A549 (cell line): ENCODE measurements at regions not wholly inside any gene's neighbourhood (a gene's known extent, or its start where the extent isn't known, plus 50 kb on each side); places are given as distances from the start of the nearest gene placed in this dataset.

ENCODE experiments used
- ATAC-seq, 2 experiments: fragments of 200-7000 bp in 1 of 2; fragments of >200 bp in 1 of 2; cut with Nextera tagmentation in 1 of 2; cut with Tn5 transposase in 1 of 2; 3 replicates each; pipeline versions ENCODE4 v1.8.0 to v1.9.1; 2018 to 2020; ENCODE audit warnings: mild to moderate bottlenecking in 1 of 2, moderate library complexity in 1 of 2
- CTCF ChIA-PET: fragments of 300-600 bp; sonication (Branson Sonifier 250); formaldehyde crosslinking; extraction: SDS; loops from one replicate; lab custom pipeline; 2021; ENCODE audit warnings: antibody characterized with exemption, inconsistent platforms; lab: Yijun Ruan, JAX
- POLR2A ChIA-PET: fragments of 350-600 bp; formaldehyde crosslinking; extraction: SDS; loops from one replicate; lab custom pipeline; 2021; ENCODE audit warnings: antibody characterized with exemption, inconsistent platforms; lab: Yijun Ruan, JAX
- DNase-seq, 2 experiments: peaks; one replicate each; pipeline versions ENCODE4 v3.0.0 to v3.0.0-alpha.2; 2011 to 2016; ENCODE audit warnings: low read depth in 1 of 2, low spot score in 1 of 2
- FAIRE-seq: peaks from 2 replicates; lab custom pipeline; 2011; peaks lifted over from hg19 to GRCh38; lab: Jason Lieb, UNC
- H3K27ac ChIP-seq, 2 experiments: fragments of >200 bp; sonication (Bioruptor Twin); formaldehyde crosslinking; 3 replicates each; pipeline ENCODE4 v1.5.1; 2016 to 2017
- H3K4me1 ChIP-seq: fragments of >200 bp; sonication (Bioruptor Twin); formaldehyde crosslinking; 3 replicates; pipeline ENCODE4 v1.6.1; 2016
- H3K4me2 ChIP-seq: fragments of >200 bp; sonication (Bioruptor Twin); formaldehyde crosslinking; 3 replicates; pipeline ENCODE4 v1.6.1; 2016
- H3K4me3 ChIP-seq: fragments of >200 bp; sonication (Bioruptor Twin); formaldehyde crosslinking; 3 replicates; pipeline ENCODE4 v1.5.1; 2016
- H3K9me3 ChIP-seq: fragments of >200 bp; sonication (Bioruptor Twin); formaldehyde crosslinking; 3 replicates; pipeline ENCODE4 v1.6.1; 2016
- ATOH8 ChIP-seq: fragments of 250-450 bp; sonication (Bioruptor Pico); IDR thresholded peaks from 2 replicates; pipeline ENCODE4 v1.5.0; 2020; ENCODE audit warnings: low read depth, mild to moderate bottlenecking, moderate library complexity
- BHLHE40 ChIP-seq: IDR thresholded peaks from 2 replicates; pipeline ENCODE4 v1.6.1; 2012; ENCODE audit warnings: low read depth, low read length, inconsistent platforms
- CHD4 ChIP-seq: fragments of 200-600 bp; sonication (generic); IDR thresholded peaks from 2 replicates; pipeline ENCODE4 v1.6.1; 2016; ENCODE audit warnings: antibody characterized with exemption, mild to moderate bottlenecking, borderline replicate concordance
- EHF ChIP-seq: fragments of 250-450 bp; sonication (Bioruptor Pico); IDR thresholded peaks from 2 replicates; pipeline ENCODE4 v1.5.0; 2020; ENCODE audit warnings: mild to moderate bottlenecking
- EHMT2 ChIP-seq: fragments of 200-600 bp; sonication (generic); IDR thresholded peaks from 2 replicates; pipeline ENCODE4 v1.6.1; 2016; ENCODE audit warnings: antibody characterized with exemption, low read depth, mild to moderate bottlenecking, moderate library complexity
- EP300 ChIP-seq, 2 experiments: fragments of >200 bp; sonication (Bioruptor Twin); formaldehyde crosslinking; IDR thresholded peaks; 2 replicates in 1 of 2; 3 replicates in 1 of 2; pipeline ENCODE4 v1.6.1; 2016 to 2017
- ESRRA ChIP-seq: fragments of 150-350 bp; IDR thresholded peaks from 2 replicates; pipeline ENCODE4 v1.6.1; 2014; ENCODE audit warnings: mild to moderate bottlenecking, low read length, borderline replicate concordance
- FOSB ChIP-seq: fragments of 250-450 bp; sonication (Bioruptor Pico); IDR thresholded peaks from 2 replicates; pipeline ENCODE4 v1.5.0; 2020; ENCODE audit warnings: mild to moderate bottlenecking, moderate library complexity
- FOXS1 ChIP-seq: fragments of 250-450 bp; sonication (Bioruptor Pico); IDR thresholded peaks from 2 replicates; pipeline ENCODE4 v1.5.0; 2020; ENCODE audit warnings: mild to moderate bottlenecking, moderate library complexity
- GATA3 ChIP-seq: IDR thresholded peaks from 2 replicates; pipeline ENCODE4 v1.6.1; 2012; ENCODE audit warnings: borderline replicate concordance
- HOXB13 ChIP-seq: fragments of 250-450 bp; sonication (Bioruptor Pico); IDR thresholded peaks from 2 replicates; pipeline ENCODE4 v1.5.0; 2020; ENCODE audit warnings: low read depth, mild to moderate bottlenecking, moderate library complexity
- JUNB ChIP-seq: fragments of >200 bp; sonication (Bioruptor Twin); formaldehyde crosslinking; IDR thresholded peaks from 2 replicates; pipeline ENCODE4 v1.6.1; 2016
- MAZ ChIP-seq: fragments of 150-350 bp; IDR thresholded peaks from 2 replicates; pipeline ENCODE4 v1.6.1; 2014; ENCODE audit warnings: antibody characterized with exemption, low read depth, low read length, borderline replicate concordance
- NFE2L2 ChIP-seq: fragments of 150-350 bp; conservative IDR thresholded peaks from 2 replicates; pipeline ENCODE4 v1.6.1; 2014; ENCODE audit warnings: low read length
- NR3C1 ChIP-seq: fragments of >200 bp; sonication (Bioruptor Twin); formaldehyde crosslinking; IDR thresholded peaks from 3 replicates; pipeline ENCODE4 v1.6.1; 2017
- PHF8 ChIP-seq: fragments of 200-600 bp; sonication (generic); IDR thresholded peaks from 2 replicates; pipeline ENCODE4 v1.6.1; 2016; ENCODE audit warnings: low read depth, mild to moderate bottlenecking, antibody characterized with exemption, moderate library complexity, borderline replicate concordance
- POLR2AphosphoS2 ChIP-seq: conservative IDR thresholded peaks from 2 replicates; pipeline ENCODE4 v1.6.1; 2012; ENCODE audit warnings: low read length, improper control_type of control experiment, inconsistent platforms
- RCOR1 ChIP-seq: fragments of 150-350 bp; IDR thresholded peaks from 2 replicates; pipeline ENCODE4 v1.6.1; 2014; ENCODE audit warnings: antibody characterized with exemption, low read length, low read depth
- SMC3 ChIP-seq: fragments of >200 bp; sonication (Bioruptor Twin); formaldehyde crosslinking; IDR thresholded peaks from 3 replicates; pipeline ENCODE4 v1.6.1; 2018; ENCODE audit warnings: inconsistent platforms
- TFCP2L1 ChIP-seq: fragments of 250-450 bp; sonication (Bioruptor Pico); IDR thresholded peaks from 2 replicates; pipeline ENCODE4 v1.5.0; 2021; ENCODE audit warnings: mild to moderate bottlenecking
- TP53 ChIP-seq: fragments of 250-450 bp; sonication (Bioruptor Pico); IDR thresholded peaks from 2 replicates; pipeline ENCODE4 v1.5.0; 2021; ENCODE audit warnings: mild to moderate bottlenecking, moderate library complexity
- USF2 ChIP-seq: fragments of 450-650 bp; IDR thresholded peaks from 2 replicates; pipeline ENCODE4 v1.6.1; 2014; ENCODE audit warnings: antibody characterized with exemption
- ZNF302 ChIP-seq: fragments of 250-450 bp; sonication (Bioruptor Pico); IDR thresholded peaks from 2 replicates; pipeline ENCODE4 v1.9.0; 2021; ENCODE audit warnings: inconsistent platforms, mild to moderate bottlenecking, moderate library complexity
- WGBS: methylation state at CpG from one replicate; pipeline ENCODE4 v1.1.6; 2017; ENCODE audit errors: missing lambda C conversion rate; 5-methylcytosine and 5-hydroxymethylcytosine counted together
- TF ChIP-seq, protein P1 (sequence below): fragments of 150-350 bp; IDR thresholded peaks from 2 replicates; pipeline ENCODE4 v1.6.1; 2014; ENCODE audit warnings: low read depth, mild to moderate bottlenecking, low read length
- TF ChIP-seq, protein P2 (sequence below): fragments of 250-450 bp; sonication (Bioruptor Pico); IDR thresholded peaks from 2 replicates; pipeline ENCODE4 v1.5.0; 2021; ENCODE audit warnings: mild to moderate bottlenecking, moderate library complexity, borderline replicate concordance
- TF ChIP-seq, protein P3 (sequence below): fragments of >200 bp; sonication (Bioruptor Twin); formaldehyde crosslinking; IDR thresholded peaks from 3 replicates; pipeline ENCODE4 v1.6.1; 2016

GRCh38 chr6:44712353-44713111 is 325.0 kb downstream of the CDC5L start:
- no peaks in the 10 kb centered on the region for H3K9me3 ChIP-seq
- H3K27ac ChIP-seq: no peak overlapping the region
- no peak overlapping the region for H3K4me2 ChIP-seq
- H3K4me1 ChIP-seq: no peaks in the 10 kb centered on the region
- FAIRE-seq: no peak
- ChIA-PET CTCF (no interaction called here), POLR2A (no interaction called here)
- DNase-seq: no peak
- 37% methylated on average over 5 of the region's 6 CpGs for WGBS
- ATAC-seq: no peak
- TF ChIP-seq SMC3 (no peak), EHMT2 (no peak), POLR2AphosphoS2 (no peak), USF2 (no peak), FOXS1 (CRISPR knock-in tag) (no peak), BHLHE40 (no peak), NR3C1 (no peak), ESRRA (no peak), TFCP2L1 (no peak), GATA3 (no peak), HOXB13 (CRISPR knock-in tag) (no peak), ATOH8 (CRISPR knock-in tag) (no peak), PHF8 (no peak), FOSB (CRISPR knock-in tag) (no peak), EP300 (IDR thresholded peaks at IDR 0.05) (no peak), RCOR1 (no peak), TP53 (CRISPR knock-in tag) (no peak)
- TF ChIP-seq, protein P1, sequence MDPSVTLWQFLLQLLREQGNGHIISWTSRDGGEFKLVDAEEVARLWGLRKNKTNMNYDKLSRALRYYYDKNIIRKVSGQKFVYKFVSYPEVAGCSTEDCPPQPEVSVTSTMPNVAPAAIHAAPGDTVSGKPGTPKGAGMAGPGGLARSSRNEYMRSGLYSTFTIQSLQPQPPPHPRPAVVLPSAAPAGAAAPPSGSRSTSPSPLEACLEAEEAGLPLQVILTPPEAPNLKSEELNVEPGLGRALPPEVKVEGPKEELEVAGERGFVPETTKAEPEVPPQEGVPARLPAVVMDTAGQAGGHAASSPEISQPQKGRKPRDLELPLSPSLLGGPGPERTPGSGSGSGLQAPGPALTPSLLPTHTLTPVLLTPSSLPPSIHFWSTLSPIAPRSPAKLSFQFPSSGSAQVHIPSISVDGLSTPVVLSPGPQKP: no peak
- TF ChIP-seq, protein P2, sequence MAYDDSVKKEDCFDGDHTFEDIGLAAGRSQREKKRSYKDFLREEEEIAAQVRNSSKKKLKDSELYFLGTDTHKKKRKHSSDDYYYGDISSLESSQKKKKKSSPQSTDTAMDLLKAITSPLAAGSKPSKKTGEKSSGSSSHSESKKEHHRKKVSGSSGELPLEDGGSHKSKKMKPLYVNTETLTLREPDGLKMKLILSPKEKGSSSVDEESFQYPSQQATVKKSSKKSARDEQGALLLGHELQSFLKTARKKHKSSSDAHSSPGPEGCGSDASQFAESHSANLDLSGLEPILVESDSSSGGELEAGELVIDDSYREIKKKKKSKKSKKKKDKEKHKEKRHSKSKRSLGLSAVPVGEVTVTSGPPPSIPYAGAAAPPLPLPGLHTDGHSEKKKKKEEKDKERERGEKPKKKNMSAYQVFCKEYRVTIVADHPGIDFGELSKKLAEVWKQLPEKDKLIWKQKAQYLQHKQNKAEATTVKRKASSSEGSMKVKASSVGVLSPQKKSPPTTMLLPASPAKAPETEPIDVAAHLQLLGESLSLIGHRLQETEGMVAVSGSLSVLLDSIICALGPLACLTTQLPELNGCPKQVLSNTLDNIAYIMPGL: no peak
- H3K4me3 ChIP-seq: no peak overlapping the region

GRCh38 chr6:44715188-44715587 is 327.7 kb downstream of the CDC5L start:
- TF ChIP-seq NFE2L2 (no peak), MAZ (no peak), ZNF302 (no peak), CHD4 (no peak), EHF (CRISPR knock-in tag) (no peak), FOSB (CRISPR knock-in tag) (no peak), TP53 (CRISPR knock-in tag) (no peak), JUNB (no peak)
- TF ChIP-seq, protein P3, sequence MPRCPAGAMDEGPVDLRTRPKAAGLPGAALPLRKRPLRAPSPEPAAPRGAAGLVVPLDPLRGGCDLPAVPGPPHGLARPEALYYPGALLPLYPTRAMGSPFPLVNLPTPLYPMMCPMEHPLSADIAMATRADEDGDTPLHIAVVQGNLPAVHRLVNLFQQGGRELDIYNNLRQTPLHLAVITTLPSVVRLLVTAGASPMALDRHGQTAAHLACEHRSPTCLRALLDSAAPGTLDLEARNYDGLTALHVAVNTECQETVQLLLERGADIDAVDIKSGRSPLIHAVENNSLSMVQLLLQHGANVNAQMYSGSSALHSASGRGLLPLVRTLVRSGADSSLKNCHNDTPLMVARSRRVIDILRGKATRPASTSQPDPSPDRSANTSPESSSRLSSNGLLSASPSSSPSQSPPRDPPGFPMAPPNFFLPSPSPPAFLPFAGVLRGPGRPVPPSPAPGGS: no peak
- H3K9me3 ChIP-seq: no peaks in the 10 kb centered on the region

More at GRCh38 chr6:44715188-44715587, 327.7 kb downstream of the CDC5L start:
- DNase-seq (no peak), FAIRE-seq (no peak), ATAC-seq (no peak)
- Histone ChIP-seq H3K4me3 (no peak overlapping the region), H3K4me2 (no peak overlapping the region), H3K27ac (no peak overlapping the region), H3K4me1 (no peaks in the 10 kb centered on the region)
- CTCF ChIA-PET: interaction anchor here (1.0 to 1.9 kb wide), 2 partner anchors 19 to 240 kb away, joined by 3 to 4 read pairs; no protein-coding TSS in a partner anchor
- POLR2A ChIA-PET: no interaction called here
- 20% methylated on average over 5 of the region's 9 CpGs for WGBS
